ENCODE measurements at regions not wholly inside any gene's neighbourhood (a gene's known extent, or its start where the extent isn't known, plus 50 kb on each side); places are given as distances from the start of the nearest gene placed in this dataset.

DNA sequence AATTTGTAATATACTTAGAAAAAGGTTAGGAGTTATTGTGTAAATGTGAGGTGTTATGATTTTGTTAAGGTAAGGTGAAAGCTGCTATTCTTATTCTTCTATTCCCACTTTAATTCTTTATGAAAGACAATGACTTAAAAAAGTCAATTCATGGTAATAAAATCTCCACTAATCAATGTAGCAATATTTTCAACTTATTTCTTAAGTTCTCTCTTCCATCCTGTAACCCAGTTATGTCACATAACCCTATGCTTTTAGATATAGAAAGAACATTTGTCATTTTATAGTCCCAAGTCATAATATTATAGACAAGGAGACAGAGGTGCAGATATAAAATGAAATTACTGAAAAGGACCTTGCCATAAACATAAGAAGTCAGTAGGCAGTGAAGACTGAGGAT, 157.9 kb upstream of the SLC7A11 start:
- TF ChIP-seq POLR2A (IDR thresholded peaks at IDR 0.05; ENCODE audit: low read depth, low read length) = no peak
- no peak for TF ChIP-seq PAX5 (IDR thresholded peaks at IDR 0.05; ENCODE audit: insufficient read depth, low read length, severe bottlenecking)
- no peak for TF ChIP-seq POLR2AphosphoS5 (IDR thresholded peaks at IDR 0.05; ENCODE audit: low read depth, low read length)
- no peak for TF ChIP-seq TAF1 (IDR thresholded peaks at IDR 0.05; ENCODE audit: low read depth, low read length)
- no peak for TF ChIP-seq SPI1 (IDR thresholded peaks at IDR 0.05; ENCODE audit: low read depth, low read length)

All from GM12891 (cell line).